ENCODE measurements at regions not wholly inside any gene's neighbourhood (a gene's known extent, or its start where the extent isn't known, plus 50 kb on each side); places are given as distances from the start of the nearest gene placed in this dataset.

GRCh38 chr2:72012886-72013574 lies 134.6 kb downstream of the CYP26B1 start:
- no peak for TF ChIP-seq CTCF (IDR thresholded peaks at IDR 0.05)

GRCh38 chr2:72011791-72012190 lies 135.9 kb downstream of the CYP26B1 start:
- TF ChIP-seq CTCF (IDR thresholded peaks at IDR 0.05) = no peak

- no peak for TF ChIP-seq CTCF (IDR thresholded peaks at IDR 0.05)
Measured at GRCh38 chr2:72011370-72011689, 136.3 kb downstream of the CYP26B1 start.

GRCh38 chr2:72010647-72011369 lies 136.9 kb downstream of the CYP26B1 start:
- TF ChIP-seq CTCF (IDR thresholded peaks at IDR 0.05) = no peak

GRCh38 chr2:72008608-72009007 lies 139.1 kb downstream of the CYP26B1 start:
- no peak for TF ChIP-seq CTCF (IDR thresholded peaks at IDR 0.05)

GRCh38 chr2:72007402-72007801 lies 140.3 kb downstream of the CYP26B1 start:
- TF ChIP-seq CTCF (IDR thresholded peaks at IDR 0.05) = no peak

- no peak for TF ChIP-seq CTCF (IDR thresholded peaks at IDR 0.05)
Measured at GRCh38 chr2:72006188-72006736, 141.4 kb downstream of the CYP26B1 start.
